ENCODE measurements at regions not wholly inside any gene's neighbourhood (a gene's known extent, or its start where the extent isn't known, plus 50 kb on each side); places are given as distances from the start of the nearest gene placed in this dataset.

DNA sequence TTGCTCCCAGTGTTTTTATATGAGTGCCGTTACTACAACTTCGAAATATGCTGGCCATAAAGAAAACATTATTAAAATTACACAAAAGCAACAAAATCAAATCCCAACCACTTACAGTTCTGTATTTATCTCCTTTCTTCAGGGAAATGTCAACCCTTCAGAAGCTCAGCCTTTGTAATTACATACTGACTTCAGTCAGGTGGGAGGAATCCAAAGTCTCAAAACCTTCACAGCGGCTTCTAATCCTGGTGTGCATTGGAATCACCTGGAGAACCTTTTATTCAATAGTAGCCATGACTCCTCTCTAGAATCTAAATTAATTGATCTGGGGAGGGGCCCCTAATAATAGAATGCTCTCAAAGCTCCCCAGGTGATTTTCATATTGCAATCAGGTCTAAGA, 463.7 kb upstream of the ARHGEF26 start:
- Histone ChIP-seq H3F3A (ENCODE audit: low read depth) (no peaks in the 10 kb centered on the region), H3K79me2 (ENCODE audit: insufficient read depth, low read length) (no peaks in the 10 kb centered on the region), H3K36me3 (ENCODE audit: insufficient read depth, low read length) (no peaks in the 10 kb centered on the region), H3K9ac (ENCODE audit: low read depth, low read length, poor library complexity, severe bottlenecking) (no peak overlapping the region), H4K20me1 (ENCODE audit: insufficient read depth, low read length, poor library complexity, severe bottlenecking) (no peaks in the 10 kb centered on the region), H3K9me2 (replicated peaks; ENCODE audit: low read depth, low read length) (no peaks in the 10 kb centered on the region), H3K4me2 (ENCODE audit: low read depth, low read length, poor library complexity, severe bottlenecking) (no peak overlapping the region), H3K4me3 (ENCODE audit: low read length, poor library complexity, severe bottlenecking) (no peak overlapping the region), H3K27me3 (ENCODE audit: insufficient read depth, low read length, poor library complexity, severe bottlenecking) (no peaks in the 10 kb centered on the region), H3K4me1 (ENCODE audit: insufficient read depth, low read length, poor library complexity, severe bottlenecking) (no peaks in the 10 kb centered on the region), H3K9me3 (ENCODE audit: insufficient read depth, low read depth, low read length) (no peaks in the 10 kb centered on the region), H2AFZ (ENCODE audit: low read length) (no peak overlapping the region)
- TF ChIP-seq CTCF (conservative IDR thresholded peaks at IDR 0.05; ENCODE audit: low read length) (no peak), EZH2phosphoT487 (IDR thresholded peaks at IDR 0.05; ENCODE audit: borderline replicate concordance) (no peak)

DNA sequence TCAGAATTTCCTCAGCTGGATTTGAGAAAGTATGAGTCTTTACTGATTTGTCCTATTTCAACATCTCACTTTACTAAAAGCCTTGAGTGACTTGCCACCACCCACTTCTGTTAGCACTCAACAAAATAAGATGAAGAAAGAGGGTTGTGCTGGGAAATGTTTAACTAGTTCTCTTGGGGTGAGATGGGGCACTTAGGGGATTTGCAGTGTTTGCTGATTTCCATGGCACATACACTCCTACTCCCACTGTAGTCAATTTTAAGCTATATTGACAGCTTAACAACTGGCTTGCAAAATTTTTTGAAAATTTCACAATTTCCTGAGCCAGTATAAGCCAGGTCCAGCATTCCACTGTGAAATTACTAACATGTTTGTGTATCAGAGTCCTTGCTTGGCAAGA, 463.1 kb upstream of the ARHGEF26 start:
- Histone ChIP-seq H2AFZ (ENCODE audit: low read length) (no peak overlapping the region), H3K9ac (ENCODE audit: low read depth, low read length, poor library complexity, severe bottlenecking) (no peak overlapping the region), H3K9me3 (ENCODE audit: insufficient read depth, low read depth, low read length) (no peaks in the 10 kb centered on the region), H3K4me2 (ENCODE audit: low read depth, low read length, poor library complexity, severe bottlenecking) (no peak overlapping the region), H3F3A (ENCODE audit: low read depth) (no peaks in the 10 kb centered on the region), H4K20me1 (ENCODE audit: insufficient read depth, low read length, poor library complexity, severe bottlenecking) (no peaks in the 10 kb centered on the region), H3K79me2 (ENCODE audit: insufficient read depth, low read length) (no peaks in the 10 kb centered on the region), H3K36me3 (ENCODE audit: insufficient read depth, low read length) (no peaks in the 10 kb centered on the region), H3K4me3 (ENCODE audit: low read length, poor library complexity, severe bottlenecking) (no peak overlapping the region), H3K9me2 (replicated peaks; ENCODE audit: low read depth, low read length) (no peaks in the 10 kb centered on the region), H3K4me1 (ENCODE audit: insufficient read depth, low read length, poor library complexity, severe bottlenecking) (no peaks in the 10 kb centered on the region), H3K27me3 (ENCODE audit: insufficient read depth, low read length, poor library complexity, severe bottlenecking) (no peaks in the 10 kb centered on the region)
- TF ChIP-seq EZH2phosphoT487 (IDR thresholded peaks at IDR 0.05; ENCODE audit: borderline replicate concordance): no peak
- no peak for TF ChIP-seq CTCF (conservative IDR thresholded peaks at IDR 0.05; ENCODE audit: low read length)

GRCh38 chr3:153666991-153667740, 454.0 kb upstream of the ARHGEF26 start:
- Histone ChIP-seq H3K4me2 (ENCODE audit: low read depth, low read length, poor library complexity, severe bottlenecking) (no peak overlapping the region), H3K27me3 (ENCODE audit: insufficient read depth, low read length, poor library complexity, severe bottlenecking) (no peaks in the 10 kb centered on the region), H3K4me3 (ENCODE audit: low read length, poor library complexity, severe bottlenecking) (no peak overlapping the region), H3K4me1 (ENCODE audit: insufficient read depth, low read length, poor library complexity, severe bottlenecking) (no peaks in the 10 kb centered on the region), H3K9me2 (replicated peaks; ENCODE audit: low read depth, low read length) (no peaks in the 10 kb centered on the region), H3K9ac (ENCODE audit: low read depth, low read length, poor library complexity, severe bottlenecking) (no peak overlapping the region), H3K36me3 (ENCODE audit: insufficient read depth, low read length) (no peaks in the 10 kb centered on the region), H4K20me1 (ENCODE audit: insufficient read depth, low read length, poor library complexity, severe bottlenecking) (no peaks in the 10 kb centered on the region), H2AFZ (ENCODE audit: low read length) (no peak overlapping the region), H3K79me2 (ENCODE audit: insufficient read depth, low read length) (no peaks in the 10 kb centered on the region), H3F3A (ENCODE audit: low read depth) (no peaks in the 10 kb centered on the region), H3K9me3 (ENCODE audit: insufficient read depth, low read depth, low read length) (no peaks in the 10 kb centered on the region)
- TF ChIP-seq CTCF (conservative IDR thresholded peaks at IDR 0.05; ENCODE audit: low read length) (no peak), EZH2phosphoT487 (IDR thresholded peaks at IDR 0.05; ENCODE audit: borderline replicate concordance) (no peak)
